Epithelial cell of esophagus (primary cell): ENCODE measurements at regions not wholly inside any gene's neighbourhood (a gene's known extent, or its start where the extent isn't known, plus 50 kb on each side); places are given as distances from the start of the nearest gene placed in this dataset.

Experiments
- DNase-seq: peaks from one replicate; pipeline ENCODE4 v3.0.0; 2010; ENCODE audit warnings: low read depth
- H3K4me3 ChIP-seq: 2 replicates; pipeline ENCODE4 v1.5.1; 2011; ENCODE audit warnings: mild to moderate bottlenecking, low read length, control low read depth
- CTCF ChIP-seq: IDR thresholded peaks from 2 replicates; pipeline ENCODE4 v1.5.1; 2011; ENCODE audit warnings: low read depth, mild to moderate bottlenecking, low read length, control low read depth, inconsistent platforms; ENCODE audit not compliant: insufficient read depth; ENCODE audit errors: missing control alignments

GRCh38 chr1:87208931-87209330 is 119.7 kb upstream of the LMO4 start:
- no peak for TF ChIP-seq CTCF
- DNase-seq: no peak
- no peak overlapping the region for H3K4me3 ChIP-seq

- H3K4me3 ChIP-seq: no peak overlapping the region
- TF ChIP-seq CTCF: no peak
- peak; percentile 35 for DNase-seq
These were observed 118.5 kb upstream of the LMO4 start for GRCh38 chr1:87210151-87210550.

- no peak for TF ChIP-seq CTCF
- no peak overlapping the region for H3K4me3 ChIP-seq
- no peak for DNase-seq
These were observed 116.1 kb upstream of the LMO4 start for GRCh38 chr1:87212431-87213134.

- no peak for DNase-seq
- no peak overlapping the region for H3K4me3 ChIP-seq
- TF ChIP-seq CTCF: no peak
These were observed 115.6 kb upstream of the LMO4 start for GRCh38 chr1:87213135-87213515.

- TF ChIP-seq CTCF: no peak
- DNase-seq: no peak
- no peak overlapping the region for H3K4me3 ChIP-seq
These were observed 113.1 kb upstream of the LMO4 start for GRCh38 chr1:87215592-87215991.

GRCh38 chr1:87218618-87219017 is 110.1 kb upstream of the LMO4 start:
- H3K4me3 ChIP-seq: no peak overlapping the region
- no peak for DNase-seq
- no peak for TF ChIP-seq CTCF

GRCh38 chr1:87219141-87219540 is 109.5 kb upstream of the LMO4 start:
- no peak overlapping the region for H3K4me3 ChIP-seq
- no peak for TF ChIP-seq CTCF
- peak; percentile 47 for DNase-seq
